ENCODE measurements at regions not wholly inside any gene's neighbourhood (a gene's known extent, or its start where the extent isn't known, plus 50 kb on each side); places are given as distances from the start of the nearest gene placed in this dataset.

- no peak for TF ChIP-seq ZNF331 (CRISPR knock-in tag; IDR thresholded peaks at IDR 0.05; ENCODE audit: low read depth)
- no peak for TF ChIP-seq STAT1 (IDR thresholded peaks at IDR 0.05; ENCODE audit: unreplicated experiment)
- no peak for TF ChIP-seq ZNF114 (CRISPR knock-in tag; IDR thresholded peaks at IDR 0.05)
- TF ChIP-seq REST (IDR thresholded peaks at IDR 0.05; ENCODE audit: unreplicated experiment), result no peak
- TF ChIP-seq EZH2 (IDR thresholded peaks at IDR 0.05; ENCODE audit: low read depth, unreplicated experiment), result no peak
- no peak for TF ChIP-seq NANOG (IDR thresholded peaks at IDR 0.05; ENCODE audit: borderline replicate concordance)
Observed at GRCh38 chr10:75294518-75294865, 58.7 kb upstream of the COMTD1 start (continued).

- Histone ChIP-seq H3K27me3 (ENCODE audit: insufficient read depth) (peaks cover 54% of the 10 kb centered on the region), H3K4me2 (peak overlapping the region; percentile 92), H4K20me1 (replicated peaks; ENCODE audit: insufficient read depth) (no peaks in the 10 kb centered on the region), H3K36me3 (ENCODE audit: insufficient read depth) (no peaks in the 10 kb centered on the region), H3K9me2 (ENCODE audit: insufficient read depth) (no peaks in the 10 kb centered on the region; the same call in 1 of the 2 replicates), H3K4me1 (ENCODE audit: insufficient read depth) (peaks cover 9% of the 10 kb centered on the region; the same call in 1 of the 2 replicates), H2AFZ (peak overlapping the region; percentile 91; the same call in 1 of the 2 replicates), H3K4me3 (peak overlapping the region; percentile 71), H3K79me2 (replicated peaks; ENCODE audit: insufficient read depth) (no peaks in the 10 kb centered on the region), H3K27ac (ENCODE audit: low read depth) (no peak overlapping the region), H3F3A (replicated peaks; ENCODE audit: low read depth) (no peaks in the 10 kb centered on the region)
- Mint-ChIP-seq H3K4me1 (peaks cover 2% of the 10 kb centered on the region; the same call in 1 of the 3 replicates), H3K9me3 (no peaks in the 10 kb centered on the region), H3K36me3 (ENCODE audit: low read depth) (no peaks in the 10 kb centered on the region), H3K4me3 (peak overlapping the region; percentile 73), H3K27ac (no peak overlapping the region), H3K27me3 (ENCODE audit: insufficient read depth, low read depth, poor library complexity) (peaks cover 16% of the 10 kb centered on the region)
- no peak; the same call in 2 of the 3 replicates for ATAC-seq
- no peak for DNase-seq (ENCODE audit: low spot score)
- no peak for TF ChIP-seq ETS1 (IDR thresholded peaks at IDR 0.05)
- no peak for TF ChIP-seq ZNF331 (CRISPR knock-in tag; IDR thresholded peaks at IDR 0.05; ENCODE audit: low read depth)
- no peak for TF ChIP-seq CTCF (conservative IDR thresholded peaks at IDR 0.05; ENCODE audit: low read depth in 2 of 2)
- TF ChIP-seq CREB1 (CRISPR knock-in tag; IDR thresholded peaks at IDR 0.05; ENCODE audit: low read depth), result no peak
- TF ChIP-seq POLR2AphosphoS5 (IDR thresholded peaks at IDR 0.05; ENCODE audit: low read depth), result no peak
- TF ChIP-seq ZNF114 (CRISPR knock-in tag; IDR thresholded peaks at IDR 0.05), result no peak
- no peak for TF ChIP-seq ZNF462 (CRISPR knock-in tag; IDR thresholded peaks at IDR 0.05)
- TF ChIP-seq EZH2 (IDR thresholded peaks at IDR 0.05; ENCODE audit: low read depth, unreplicated experiment), result no peak
- TF ChIP-seq JUNB (IDR thresholded peaks at IDR 0.05; ENCODE audit: unreplicated experiment), result no peak
Observed at GRCh38 chr10:75294031-75294437, 58.3 kb upstream of the COMTD1 start.
